Mucosa of descending colon (tissue), 3 donors: ENCODE measurements at regions not wholly inside any gene's neighbourhood (a gene's known extent, or its start where the extent isn't known, plus 50 kb on each side); places are given as distances from the start of the nearest gene placed in this dataset.

Source experiments
- ATAC-seq: fragments of 200-7000 bp; cut with Tn5 transposase; one replicate; pipeline ENCODE4 v1.9.1; 2020; ENCODE audit warnings: mild to moderate bottlenecking, moderate library complexity
- DNase-seq, 3 donors: peaks; one replicate each; pipeline ENCODE4 v3.0.0-alpha.2; 2020
- H3K36me3 ChIP-seq: fragments of 200-600 bp; one replicate; pipeline ENCODE4 v1.8.0; 2021; ENCODE audit warnings: low read depth, mild to moderate bottlenecking
- H3K4me1 ChIP-seq: fragments of 200-600 bp; one replicate; pipeline ENCODE4 v1.8.0; 2021; ENCODE audit warnings: low read depth, mild to moderate bottlenecking
- H3K4me3 ChIP-seq: fragments of 200-600 bp; one replicate; pipeline ENCODE4 v1.8.0; 2021; ENCODE audit warnings: mild to moderate bottlenecking
- H3K9me3 ChIP-seq: fragments of 200-600 bp; one replicate; pipeline ENCODE4 v1.8.0; 2021; ENCODE audit warnings: mild to moderate bottlenecking
- intact Hi-C, 2 donors: fragments of 100-400 bp; cut with DNase I in 1 of 2; cut with micrococcal nuclease in 1 of 2; formaldehyde crosslinking; loops; one replicate each; pipeline versions ENCODE4 v1.11.0 to v1.11.1; 2022; cut with DNase I, micrococcal nuclease
- TF ChIP-seq, protein P1 (sequence below): fragments of 200-600 bp; IDR thresholded peaks from one replicate; pipeline ENCODE4 v1.8.0; 2022; ENCODE audit warnings: antibody characterized with exemption, mild to moderate bottlenecking
- donor health status: DM: no; HTN: no; CAD: no; lungs with moderate emphysema.
- donor health status: DM: no; HTN: no; CAD: no.
- donor health status: DM: no; HTN: yes; CAD: no.

DNA sequence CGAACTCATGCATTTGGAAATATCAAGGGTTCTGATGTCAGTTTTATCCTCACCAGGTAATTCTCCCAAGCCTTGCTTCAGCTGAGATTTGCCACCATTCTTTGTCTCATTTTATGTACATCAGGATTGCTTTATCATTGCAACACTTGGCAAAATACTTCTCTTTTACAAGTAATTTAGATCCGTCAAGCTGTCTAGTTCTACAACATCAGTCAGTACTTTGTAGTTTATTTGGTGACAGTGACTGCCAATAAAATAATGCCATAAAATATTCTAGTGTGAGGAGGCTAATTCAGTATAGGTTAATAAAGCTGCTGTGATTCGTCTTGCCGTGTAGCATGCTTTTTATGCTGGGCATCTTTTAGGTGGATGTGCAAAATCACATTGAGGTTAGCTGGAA lies 565.3 kb upstream of the SGO1 start:
- no peak for DNase-seq
- TF ChIP-seq, protein P1, sequence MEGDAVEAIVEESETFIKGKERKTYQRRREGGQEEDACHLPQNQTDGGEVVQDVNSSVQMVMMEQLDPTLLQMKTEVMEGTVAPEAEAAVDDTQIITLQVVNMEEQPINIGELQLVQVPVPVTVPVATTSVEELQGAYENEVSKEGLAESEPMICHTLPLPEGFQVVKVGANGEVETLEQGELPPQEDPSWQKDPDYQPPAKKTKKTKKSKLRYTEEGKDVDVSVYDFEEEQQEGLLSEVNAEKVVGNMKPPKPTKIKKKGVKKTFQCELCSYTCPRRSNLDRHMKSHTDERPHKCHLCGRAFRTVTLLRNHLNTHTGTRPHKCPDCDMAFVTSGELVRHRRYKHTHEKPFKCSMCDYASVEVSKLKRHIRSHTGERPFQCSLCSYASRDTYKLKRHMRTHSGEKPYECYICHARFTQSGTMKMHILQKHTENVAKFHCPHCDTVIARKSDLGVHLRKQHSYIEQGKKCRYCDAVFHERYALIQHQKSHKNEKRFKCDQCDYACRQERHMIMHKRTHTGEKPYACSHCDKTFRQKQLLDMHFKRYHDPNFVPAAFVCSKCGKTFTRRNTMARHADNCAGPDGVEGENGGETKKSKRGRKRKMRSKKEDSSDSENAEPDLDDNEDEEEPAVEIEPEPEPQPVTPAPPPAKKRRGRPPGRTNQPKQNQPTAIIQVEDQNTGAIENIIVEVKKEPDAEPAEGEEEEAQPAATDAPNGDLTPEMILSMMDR = no peak
- H3K36me3 ChIP-seq = no peaks in the 10 kb centered on the region
- no peaks in the 10 kb centered on the region for H3K4me1 ChIP-seq
- peaks cover 43% of the 10 kb centered on the region for H3K9me3 ChIP-seq
- no peak overlapping the region for H3K4me3 ChIP-seq
- ATAC-seq = no peak
- intact Hi-C loops = no loop called here

DNA sequence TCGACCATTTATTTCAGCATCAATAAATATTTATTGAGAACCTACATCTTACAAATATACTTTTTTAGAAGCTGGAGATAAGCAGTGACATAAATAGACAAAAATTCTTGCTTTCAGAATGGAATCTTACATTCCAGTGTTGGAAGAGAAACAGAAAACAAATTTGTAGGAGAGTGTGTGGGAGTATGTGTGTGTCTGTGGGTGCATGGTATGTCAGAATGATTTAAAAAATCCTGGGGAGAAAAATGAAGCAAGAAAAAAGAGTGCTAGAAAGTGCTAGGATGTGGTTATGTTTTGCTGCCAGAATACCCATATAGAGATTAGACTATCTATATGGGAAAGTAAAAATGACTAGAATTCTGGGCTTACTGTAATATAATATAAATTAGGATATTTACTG lies 561.7 kb upstream of the SGO1 start:
- no peak for ATAC-seq
- Histone ChIP-seq H3K4me3 (no peak overlapping the region), H3K36me3 (no peaks in the 10 kb centered on the region), H3K4me1 (no peaks in the 10 kb centered on the region), H3K9me3 (peaks cover 30% of the 10 kb centered on the region)
- TF ChIP-seq, protein P1 = no peak
- intact Hi-C loops = no loop called here
- no peak for DNase-seq

DNA sequence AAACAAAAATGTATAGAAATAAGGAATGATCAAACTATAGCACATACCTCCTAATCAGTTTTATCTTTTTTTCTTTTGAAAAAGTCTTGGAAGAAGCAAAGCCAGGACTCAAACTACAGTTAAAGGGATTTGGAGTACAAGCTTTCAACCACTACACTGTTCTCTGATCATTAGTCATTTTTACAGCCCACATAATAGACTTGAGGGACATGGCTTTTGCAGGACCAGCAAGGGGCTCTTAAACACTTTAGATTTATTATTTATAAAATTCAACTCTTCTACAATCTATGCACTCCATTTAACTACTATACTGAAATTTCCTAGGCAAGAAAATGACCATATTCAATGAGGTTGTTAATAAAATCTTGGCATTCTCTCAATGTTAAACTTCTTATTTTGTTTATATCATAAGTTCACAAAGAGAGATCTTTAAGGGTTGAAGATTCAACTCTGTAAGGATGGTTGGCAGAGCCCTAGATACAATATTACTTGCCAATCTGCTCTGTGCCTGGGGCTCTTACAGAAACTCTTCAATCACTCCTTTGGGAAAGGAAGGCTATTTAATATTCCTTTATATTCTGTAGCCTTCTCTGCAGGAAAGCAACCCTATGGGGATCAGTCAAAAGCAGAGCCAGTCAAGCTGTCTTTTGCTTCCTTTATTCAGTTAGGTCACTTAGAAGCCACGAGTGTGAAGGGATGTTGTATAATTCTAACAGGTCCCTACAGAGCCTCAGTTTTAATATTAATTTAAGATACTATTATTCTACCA lies 557.7 kb upstream of the SGO1 start:
- TF ChIP-seq, protein P1 = no peak
- no peak for DNase-seq
- intact Hi-C loops = no loop called here
- H3K4me1 ChIP-seq = no peaks in the 10 kb centered on the region
- no peak for ATAC-seq
- H3K4me3 ChIP-seq = no peak overlapping the region
- no peaks in the 10 kb centered on the region for H3K36me3 ChIP-seq
- peaks cover 22% of the 10 kb centered on the region for H3K9me3 ChIP-seq

DNA sequence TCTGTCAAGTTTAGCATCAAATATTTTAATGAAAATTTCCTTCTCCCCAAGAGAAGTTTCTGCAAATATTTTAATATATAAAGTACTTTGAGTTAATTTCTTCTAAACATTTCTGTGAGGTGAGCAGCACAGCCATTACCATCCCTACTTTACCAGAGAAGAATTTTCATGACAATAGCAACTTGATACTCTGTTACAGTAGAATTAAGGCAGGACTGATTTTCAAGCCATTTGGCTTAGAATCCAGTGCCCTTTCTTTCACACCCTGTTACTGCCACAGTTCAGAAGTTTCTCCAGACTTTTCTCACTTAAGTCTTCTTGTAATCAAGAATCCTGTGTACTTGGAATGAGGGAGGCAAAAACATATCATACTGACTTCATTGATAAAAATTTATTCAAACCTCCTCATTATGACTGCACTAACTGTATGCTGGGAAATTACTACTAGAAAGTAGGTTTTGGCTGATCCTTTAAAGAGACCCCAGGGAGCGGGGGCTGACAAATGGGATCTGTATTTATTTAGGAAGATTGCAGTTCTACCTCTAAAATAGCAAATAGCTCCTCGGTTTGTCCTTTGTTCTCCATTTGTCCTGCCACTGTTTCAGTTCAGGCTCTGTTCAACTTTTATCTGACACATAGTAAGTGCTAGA lies 557.0 kb upstream of the SGO1 start:
- intact Hi-C loops = no loop called here
- ATAC-seq (no peak), DNase-seq (no peak)

DNA sequence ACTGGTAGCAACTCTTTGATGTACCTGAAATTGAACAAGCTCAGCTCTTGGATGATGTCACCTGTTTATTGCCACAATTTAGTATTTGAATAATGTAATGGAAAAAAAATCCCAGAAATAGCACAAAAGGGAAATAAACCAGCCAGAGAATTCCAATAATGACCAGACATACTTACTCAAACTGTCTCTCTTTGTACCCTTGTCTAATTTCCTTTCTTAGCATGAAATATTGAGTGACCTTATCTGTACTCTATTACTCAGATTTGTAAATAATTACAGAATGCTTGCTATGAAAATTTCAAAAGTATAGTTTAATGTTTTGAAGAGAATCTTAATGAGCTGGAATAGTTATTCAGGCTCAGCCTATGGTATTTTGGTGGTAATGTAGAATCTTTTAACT lies 555.4 kb upstream of the SGO1 start:
- intact Hi-C loops = no loop called here
- TF ChIP-seq, protein P1 = no peak
- ATAC-seq (no peak), DNase-seq (no peak)
- Histone ChIP-seq H3K36me3 (no peaks in the 10 kb centered on the region), H3K4me1 (no peaks in the 10 kb centered on the region), H3K9me3 (peaks cover 11% of the 10 kb centered on the region), H3K4me3 (no peak overlapping the region)

More for the DNA sequence above, 557.0 kb upstream of the SGO1 start:
- Histone ChIP-seq H3K36me3 (no peaks in the 10 kb centered on the region), H3K4me1 (no peaks in the 10 kb centered on the region), H3K9me3 (peaks cover 20% of the 10 kb centered on the region), H3K4me3 (no peak overlapping the region)
- TF ChIP-seq, protein P1 = no peak
